SKM-1 (cell line): ENCODE measurements at regions not wholly inside any gene's neighbourhood (a gene's known extent, or its start where the extent isn't known, plus 50 kb on each side); places are given as distances from the start of the nearest gene placed in this dataset.
"Not testable (repeated sequence)": the region's sequence is repeated elsewhere in the genome, so short reads cannot be mapped to it uniquely, and the experiment has no call there.

Source experiments
- DNase-seq: peaks from one replicate; lab custom pipeline; 2025; ENCODE audit not compliant: unreplicated experiment; lab: John Stamatoyannopoulos, UW

- no peak for DNase-seq
Measured at GRCh38 chr5:97478483-97478882, 295.4 kb upstream of the RIOK2 start.

GRCh38 chr5:97480313-97480712, 297.3 kb upstream of the RIOK2 start:
- no peak for DNase-seq

- DNase-seq, result no peak
Measured at GRCh38 chr5:97488126-97488668, 305.1 kb upstream of the RIOK2 start.

GRCh38 chr5:97489010-97489840, 306.2 kb upstream of the RIOK2 start:
- DNase-seq, result no peak

GRCh38 chr5:97494465-97494864, 311.4 kb upstream of the RIOK2 start:
- DNase-seq, result no peak

GRCh38 chr5:97495301-97495700, 312.3 kb upstream of the RIOK2 start:
- no peak for DNase-seq

GRCh38 chr5:97496037-97496436, 313.0 kb upstream of the RIOK2 start:
- DNase-seq, result no peak

- DNase-seq, result no peak
Measured at GRCh38 chr5:97498657-97499056, 315.6 kb upstream of the RIOK2 start.

- DNase-seq, result no peak
Measured at GRCh38 chr5:97499605-97500004, 316.6 kb upstream of the RIOK2 start.

GRCh38 chr5:97501286-97501964, 318.4 kb upstream of the RIOK2 start:
- DNase-seq, result no peak

- no peak for DNase-seq
Measured at GRCh38 chr5:97501965-97502305, 318.9 kb upstream of the RIOK2 start.

- DNase-seq, result no peak
Measured at GRCh38 chr5:97508864-97509263, 325.8 kb upstream of the RIOK2 start.

GRCh38 chr5:97519565-97519964, 336.5 kb upstream of the RIOK2 start:
- DNase-seq, result not testable (repeated sequence)

GRCh38 chr5:97523336-97523735, 340.3 kb upstream of the RIOK2 start:
- DNase-seq, result not testable (repeated sequence)

- peak; percentile 57 for DNase-seq
Measured at GRCh38 chr5:97525780-97526179, 342.7 kb upstream of the RIOK2 start.

GRCh38 chr5:97528941-97529340, 345.9 kb upstream of the RIOK2 start:
- DNase-seq, result no peak

GRCh38 chr5:97529354-97529985, 346.4 kb upstream of the RIOK2 start:
- no peak for DNase-seq

- DNase-seq, result no peak
Measured at GRCh38 chr5:97531549-97531948, 348.5 kb upstream of the RIOK2 start.

GRCh38 chr5:97534166-97534565, 351.1 kb upstream of the RIOK2 start:
- DNase-seq, result peak; percentile 50

- DNase-seq, result no peak
Measured at GRCh38 chr5:97536683-97537082, 353.6 kb upstream of the RIOK2 start.

- no peak for DNase-seq
Measured at GRCh38 chr5:97538912-97539311, 355.9 kb upstream of the RIOK2 start.

- DNase-seq, result no peak
Measured at GRCh38 chr5:97541864-97542263, 358.8 kb upstream of the RIOK2 start.
